Activated B cell treated with CpG ODN at 0.5 μM for 24 hours (primary cell): ENCODE measurements at regions not wholly inside any gene's neighbourhood (a gene's known extent, or its start where the extent isn't known, plus 50 kb on each side); places are given as distances from the start of the nearest gene placed in this dataset.

Source experiments
- ATAC-seq: fragments of 200-7000 bp; cut with Tn5 transposase; one replicate; pipeline ENCODE4 v1.10.0; 2021; ENCODE audit warnings: low read depth, mild to moderate bottlenecking, moderate library complexity
- CTCF ChIA-PET: fragments of 350-600 bp; sonication (Branson Sonifier 250); formaldehyde crosslinking; loops from one replicate; lab custom pipeline; 2021; ENCODE audit warnings: antibody characterized with exemption; lab: Charles Lee
- POLR2A ChIA-PET: fragments of 350-600 bp; sonication (Branson Sonifier 250); formaldehyde crosslinking; loops from one replicate; lab custom pipeline; 2021; ENCODE audit warnings: antibody characterized with exemption; lab: Charles Lee
- DNase-seq: peaks from one replicate; pipeline ENCODE4 v3.0.0; 2022
- H3K27ac Mint-ChIP-seq: one replicate; pipeline ENCODE4 v1.8.0; 2020; ENCODE audit warnings: mixed read lengths
- H3K27me3 Mint-ChIP-seq: one replicate; pipeline ENCODE4 v1.8.0; 2021; ENCODE audit warnings: mixed read lengths
- H3K36me3 Mint-ChIP-seq: one replicate; pipeline ENCODE4 v1.8.0; 2021; ENCODE audit warnings: low read depth, mixed read lengths
- H3K4me1 Mint-ChIP-seq: one replicate; pipeline ENCODE4 v1.8.0; 2021; ENCODE audit warnings: mixed read lengths
- H3K4me3 Mint-ChIP-seq: one replicate; pipeline ENCODE4 v1.8.0; 2020; ENCODE audit warnings: mild to moderate bottlenecking, mixed read lengths
- H3K9me3 Mint-ChIP-seq: one replicate; pipeline ENCODE4 v1.8.0; 2020; ENCODE audit warnings: mixed read lengths
- intact Hi-C: fragments of 100-400 bp; cut with micrococcal nuclease; formaldehyde crosslinking; loops from one replicate; pipeline ENCODE4 v1.15.1; 2024
- TF ChIP-seq, protein P1 (sequence below): fragments of 200-600 bp; IDR thresholded peaks from one replicate; pipeline ENCODE4 v1.8.0; 2022; ENCODE audit warnings: antibody characterized with exemption, mild to moderate bottlenecking

DNA sequence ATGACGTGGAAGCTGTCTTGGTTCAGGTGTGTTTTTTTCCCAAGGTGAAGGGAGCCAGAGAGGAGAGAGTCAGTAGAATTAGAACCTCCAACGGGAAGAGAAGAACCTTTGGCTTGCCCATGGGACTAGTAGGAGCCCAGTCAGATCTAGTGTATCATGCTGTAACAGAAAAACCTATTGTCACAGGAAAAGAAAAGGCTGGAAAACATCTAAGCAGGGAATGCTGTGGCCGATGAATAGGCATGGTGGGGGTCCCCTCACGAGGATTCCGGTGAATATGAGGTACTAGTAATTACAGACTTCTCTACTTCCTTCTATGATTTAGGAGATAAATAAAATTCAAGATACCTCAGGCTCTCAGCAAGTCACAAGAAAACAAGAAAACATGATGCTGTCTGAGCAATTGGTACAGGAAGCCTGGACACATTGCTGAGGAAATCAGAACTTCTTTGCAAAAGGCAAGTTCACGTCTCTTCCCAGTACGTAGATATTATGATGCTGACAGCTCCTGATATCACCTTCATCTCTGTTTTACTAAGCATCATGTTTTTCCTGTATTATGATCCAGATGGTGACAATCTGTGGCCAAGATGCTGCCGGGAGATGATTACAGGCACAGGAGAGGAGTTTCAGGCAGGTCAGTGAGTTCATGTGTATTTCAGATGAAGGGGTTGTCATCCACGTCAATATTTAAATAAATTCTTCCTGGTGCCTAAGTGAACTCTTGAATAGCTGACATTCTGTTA lies 54.3 kb upstream of the NPY start:
- ATAC-seq (no peak), DNase-seq (no peak)
- peaks cover 16% of the 10 kb centered on the region for H3K4me1 Mint-ChIP-seq
- ChIA-PET POLR2A (interaction anchor here (1.0 kb wide), 1 partner anchor 61 kb away, joined by 4 read pairs; no protein-coding TSS in a partner anchor), CTCF (interaction anchor here (1.2 kb wide), 1 partner anchor 25 kb away, joined by 3 read pairs; no protein-coding TSS in a partner anchor)
- no peaks in the 10 kb centered on the region for H3K9me3 Mint-ChIP-seq
- no peaks in the 10 kb centered on the region for H3K27me3 Mint-ChIP-seq
- TF ChIP-seq, protein P1, sequence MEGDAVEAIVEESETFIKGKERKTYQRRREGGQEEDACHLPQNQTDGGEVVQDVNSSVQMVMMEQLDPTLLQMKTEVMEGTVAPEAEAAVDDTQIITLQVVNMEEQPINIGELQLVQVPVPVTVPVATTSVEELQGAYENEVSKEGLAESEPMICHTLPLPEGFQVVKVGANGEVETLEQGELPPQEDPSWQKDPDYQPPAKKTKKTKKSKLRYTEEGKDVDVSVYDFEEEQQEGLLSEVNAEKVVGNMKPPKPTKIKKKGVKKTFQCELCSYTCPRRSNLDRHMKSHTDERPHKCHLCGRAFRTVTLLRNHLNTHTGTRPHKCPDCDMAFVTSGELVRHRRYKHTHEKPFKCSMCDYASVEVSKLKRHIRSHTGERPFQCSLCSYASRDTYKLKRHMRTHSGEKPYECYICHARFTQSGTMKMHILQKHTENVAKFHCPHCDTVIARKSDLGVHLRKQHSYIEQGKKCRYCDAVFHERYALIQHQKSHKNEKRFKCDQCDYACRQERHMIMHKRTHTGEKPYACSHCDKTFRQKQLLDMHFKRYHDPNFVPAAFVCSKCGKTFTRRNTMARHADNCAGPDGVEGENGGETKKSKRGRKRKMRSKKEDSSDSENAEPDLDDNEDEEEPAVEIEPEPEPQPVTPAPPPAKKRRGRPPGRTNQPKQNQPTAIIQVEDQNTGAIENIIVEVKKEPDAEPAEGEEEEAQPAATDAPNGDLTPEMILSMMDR: no peak
- no peak overlapping the region for H3K27ac Mint-ChIP-seq
- H3K4me3 Mint-ChIP-seq: no peak overlapping the region
- intact Hi-C loops: no loop called here
- H3K36me3 Mint-ChIP-seq: no peaks in the 10 kb centered on the region

- Mint-ChIP-seq H3K4me3 (no peak overlapping the region), H3K4me1 (peaks cover 12% of the 10 kb centered on the region), H3K36me3 (no peaks in the 10 kb centered on the region), H3K27ac (no peak overlapping the region), H3K9me3 (no peaks in the 10 kb centered on the region), H3K27me3 (peaks cover 4% of the 10 kb centered on the region)
- POLR2A ChIA-PET: no interaction called here
- no peak for DNase-seq
- no peak for ATAC-seq
- TF ChIP-seq, protein P1: no peak
- CTCF ChIA-PET: no interaction called here
- intact Hi-C loops: no loop called here
Observed at GRCh38 chr7:24231493-24231892, 52.5 kb upstream of the NPY start.

DNA sequence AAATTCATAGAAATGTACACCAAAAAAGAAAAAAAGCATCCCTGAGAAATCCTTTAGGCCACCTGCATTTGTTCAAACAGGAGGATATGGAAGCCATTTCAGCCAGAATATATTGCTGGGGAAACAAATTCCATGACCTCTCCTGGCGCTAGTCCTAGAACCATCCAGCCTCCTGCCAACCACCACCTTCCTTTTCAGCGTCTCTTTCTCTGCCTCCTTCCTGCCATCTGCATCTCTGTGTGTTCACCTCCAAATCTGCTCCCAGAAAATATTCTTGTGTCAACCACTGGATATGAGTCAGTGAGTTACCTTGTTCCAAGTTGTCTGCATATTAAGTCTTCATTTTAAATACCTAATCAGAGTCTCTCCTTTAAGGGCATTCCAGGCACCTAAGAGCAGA lies 50.6 kb upstream of the NPY start:
- H3K4me3 Mint-ChIP-seq: no peak overlapping the region
- H3K27ac Mint-ChIP-seq: no peak overlapping the region
- peaks cover 4% of the 10 kb centered on the region for H3K27me3 Mint-ChIP-seq
- DNase-seq: no peak
- TF ChIP-seq, protein P1: no peak
- ATAC-seq: no peak
- POLR2A ChIA-PET: no interaction called here
- H3K36me3 Mint-ChIP-seq: no peaks in the 10 kb centered on the region
- H3K4me1 Mint-ChIP-seq: no peaks in the 10 kb centered on the region
- intact Hi-C loops: no loop called here
- CTCF ChIA-PET: no interaction called here
- no peaks in the 10 kb centered on the region for H3K9me3 Mint-ChIP-seq
